HCT116 (cell line): ENCODE measurements at regions not wholly inside any gene's neighbourhood (a gene's known extent, or its start where the extent isn't known, plus 50 kb on each side); places are given as distances from the start of the nearest gene placed in this dataset.

ENCODE experiments used
- ATAC-seq: fragments of 200-7000 bp; cut with Tn5 transposase; 2 replicates; pipeline ENCODE4 v1.9.1; 2020; ENCODE audit warnings: mild to moderate bottlenecking, moderate library complexity
- BruUV-seq: library from RNA; stranded (reverse); fragments of 400-500 nt; replicated peaks from 2 replicates; lab custom pipeline; 2021; lab: Mats Ljungman, UMichigan
- CTCF ChIA-PET: fragments of 300-600 bp; sonication (Branson Sonifier 250); formaldehyde crosslinking; loops from one replicate; lab custom pipeline; 2021; ENCODE audit warnings: antibody characterized with exemption; lab: Charles Lee
- POLR2A ChIA-PET: fragments of 300-600, 350-600 bp; sonication (Branson Sonifier 250); formaldehyde crosslinking; loops from one replicate; lab custom pipeline; 2021; ENCODE audit warnings: antibody characterized with exemption; lab: Charles Lee
- RAD21 ChIA-PET, 2 experiments: fragments of 300-600 bp; sonication (Branson Sonifier 250); formaldehyde crosslinking; loops; one replicate each; lab custom pipeline; 2023; ENCODE audit warnings: low total read pairs in 2 of 2; ENCODE audit not compliant: uncharacterized antibody in 2 of 2, unreplicated experiment in 2 of 2, low non-redundant PET in 1 of 2; lab: Charles Lee
- DNase-seq: peaks from one replicate; pipeline ENCODE4 v3.0.0-alpha.2; 2010; ENCODE audit warnings: low read depth, low spot score
- H2AFZ ChIP-seq: fragments of 200-600 bp; shearing (Covaris generic), sonication (generic); 2 replicates; pipeline ENCODE4 v1.6.1; 2017; ENCODE audit warnings: low read depth, mixed run types, mixed read lengths, antibody characterized with exemption, low read length; ENCODE audit not compliant: poor library complexity, severe bottlenecking
- H3K27ac ChIP-seq: 2 replicates; pipeline ENCODE4 v1.5.1; 2012; ENCODE audit warnings: low read depth, low read length
- H3K27me3 ChIP-seq: fragments of 200-600 bp; sonication (generic); 2 replicates; pipeline ENCODE4 v1.6.1; 2016; ENCODE audit warnings: mixed run types, low read length, mixed read lengths; ENCODE audit not compliant: insufficient read depth
- H3K36me3 ChIP-seq, 2 experiments: fragments of 200-500 bp in 1 of 2; fragments of 200-600 bp in 1 of 2; sonication (Bioruptor generic) in 1 of 2; sonication (generic) in 1 of 2; 2 replicates each; pipeline versions ENCODE4 v1.5.1 to v1.6.1; 2014 to 2016; ENCODE audit warnings: low read length in 2 of 2, inconsistent platforms in 1 of 2, mixed read lengths in 1 of 2, mixed run types in 1 of 2; ENCODE audit not compliant: insufficient read depth in 2 of 2, control insufficient read depth in 1 of 2
- H3K4me1 ChIP-seq, 2 experiments: fragments of 200-600 bp in 1 of 2; sonication (generic) in 1 of 2; 2 replicates each; pipeline versions ENCODE4 v1.5.1 to v1.6.1; 2012 to 2017; ENCODE audit warnings: low read length in 2 of 2, inconsistent platforms in 1 of 2, mild to moderate bottlenecking in 1 of 2, mixed read lengths in 1 of 2, mixed run types in 1 of 2, moderate library complexity in 1 of 2; ENCODE audit not compliant: insufficient read depth in 2 of 2, control insufficient read depth in 1 of 2
- H3K4me2 ChIP-seq: fragments of 200-600 bp; sonication (generic); 2 replicates; pipeline ENCODE4 v1.6.1; 2017; ENCODE audit warnings: mixed run types, low read length, mixed read lengths
- H3K4me3 ChIP-seq, 2 experiments: fragments of 200-600 bp in 1 of 2; sonication (generic) in 1 of 2; replicated peaks in 1 of 2; 2 replicates each; pipeline ENCODE4 v1.5.1; 2011 to 2016; ENCODE audit warnings: low read length in 2 of 2, control low read depth in 1 of 2, low read depth in 1 of 2, mild to moderate bottlenecking in 1 of 2, mixed read lengths in 1 of 2, mixed run types in 1 of 2
- H3K79me2 ChIP-seq: fragments of 200-600 bp; sonication (generic); 2 replicates; pipeline ENCODE4 v1.6.1; 2017; ENCODE audit warnings: mild to moderate bottlenecking, mixed run types, low read length, moderate library complexity, mixed read lengths; ENCODE audit not compliant: insufficient read depth
- H3K9ac ChIP-seq: fragments of 200-600 bp; sonication (generic); 2 replicates; pipeline ENCODE4 v1.6.1; 2016; ENCODE audit warnings: low read length, mixed read lengths
- H3K9me2 ChIP-seq: fragments of 200-600 bp; sonication (generic), shearing (Covaris generic); 2 replicates; pipeline ENCODE4 v1.6.1; 2017; ENCODE audit warnings: mixed run types, mild to moderate bottlenecking, moderate library complexity; ENCODE audit not compliant: insufficient read depth
- H3K9me3 ChIP-seq, 2 experiments: fragments of 200-500 bp in 1 of 2; fragments of 200-600 bp in 1 of 2; sonication (Bioruptor generic) in 1 of 2; sonication (generic) in 1 of 2; 2 replicates each; pipeline ENCODE4 v1.6.1; 2014 to 2017; ENCODE audit warnings: low read length in 2 of 2, mixed read lengths in 2 of 2, inconsistent platforms in 1 of 2, low read depth in 1 of 2, mild to moderate bottlenecking in 1 of 2, mixed run types in 1 of 2, moderate library complexity in 1 of 2; ENCODE audit not compliant: control insufficient read depth in 1 of 2, insufficient read depth in 1 of 2
- H4K20me1 ChIP-seq: fragments of 200-600 bp; sonication (generic), shearing (Covaris generic); 2 replicates; pipeline ENCODE4 v1.6.1; 2017; ENCODE audit warnings: mixed run types, mild to moderate bottlenecking, moderate library complexity; ENCODE audit not compliant: insufficient read depth
- CBX3 ChIP-seq: IDR thresholded peaks from 2 replicates; pipeline ENCODE4 v1.6.1; 2012; ENCODE audit warnings: low read depth
- CEBPB ChIP-seq: IDR thresholded peaks from 2 replicates; pipeline ENCODE4 v1.6.1; 2012; ENCODE audit warnings: low read depth
- ELF1 ChIP-seq: IDR thresholded peaks from 2 replicates; pipeline ENCODE4 v1.6.1; 2012; ENCODE audit warnings: low read depth, borderline replicate concordance
- MAX ChIP-seq: IDR thresholded peaks from 2 replicates; pipeline ENCODE4 v1.6.1; 2012
- POLR2AphosphoS5 ChIP-seq: IDR thresholded peaks from 2 replicates; pipeline ENCODE4 v1.6.1; 2011; ENCODE audit warnings: mild to moderate bottlenecking, low read depth, low read length, moderate library complexity
- SIN3A ChIP-seq: IDR thresholded peaks from 2 replicates; pipeline ENCODE4 v1.6.1; 2012; ENCODE audit warnings: low read depth
- SP1 ChIP-seq: IDR thresholded peaks from 2 replicates; pipeline ENCODE4 v1.6.1; 2012; ENCODE audit warnings: low read depth
- SRF ChIP-seq: IDR thresholded peaks from 2 replicates; pipeline ENCODE4 v1.6.1; 2012; ENCODE audit warnings: low read depth
- TCF7L2 ChIP-seq: IDR thresholded peaks from 2 replicates; pipeline ENCODE4 v1.7.0; 2011; ENCODE audit warnings: borderline replicate concordance, inconsistent platforms; ENCODE audit not compliant: insufficient read depth, insufficient read length; ENCODE audit errors: extremely low read depth
- YY1 ChIP-seq: IDR thresholded peaks from 2 replicates; pipeline ENCODE4 v1.6.1; 2011; ENCODE audit warnings: low read length, low read depth, moderate library complexity, mild to moderate bottlenecking; ENCODE audit not compliant: insufficient replicate concordance; ENCODE audit errors: extremely low read depth
- ZBTB33 ChIP-seq: IDR thresholded peaks from 2 replicates; pipeline ENCODE4 v1.6.1; 2011; ENCODE audit warnings: mild to moderate bottlenecking, low read length, moderate library complexity; ENCODE audit not compliant: insufficient replicate concordance; ENCODE audit errors: extremely low read depth
- ZNF274 ChIP-seq: fragments of 200-500 bp; sonication (Bioruptor generic); IDR thresholded peaks from 2 replicates; pipeline ENCODE4 v1.6.1; 2014; ENCODE audit warnings: mild to moderate bottlenecking, low read depth, low read length, inconsistent platforms
- intact Hi-C: fragments of 100-400 bp; cut with micrococcal nuclease; formaldehyde crosslinking; loops from 2 replicates; pipeline ENCODE4 v1.10.0; 2022

- TF ChIP-seq CBX3, result no peak
- no peak for TF ChIP-seq ELF1
- no peak for TF ChIP-seq MAX
- no peak for TF ChIP-seq SRF
- no peak for TF ChIP-seq TCF7L2
- no peak for TF ChIP-seq SIN3A
- TF ChIP-seq POLR2AphosphoS5, result no peak
- no peak for TF ChIP-seq SP1
Measured at GRCh38 chrX:10800796-10801195, 180.4 kb upstream of the MID1 start (continued).

- TF ChIP-seq SIN3A, result no peak
- TF ChIP-seq CBX3, result no peak
- TF ChIP-seq MAX, result no peak
- TF ChIP-seq YY1, result no peak
- no peak for TF ChIP-seq ZBTB33
- no peak for TF ChIP-seq ZNF274
- no peak for TF ChIP-seq SRF
- TF ChIP-seq CEBPB, result no peak
- H3K27me3 ChIP-seq, result no peaks in the 10 kb centered on the region
- no peak overlapping the region for H3K4me2 ChIP-seq
- no peaks in the 10 kb centered on the region for H3K36me3 ChIP-seq
- BruUV-seq, result no TSS peak
- ATAC-seq, result no peak
- H3K9me3 ChIP-seq, result no peaks in the 10 kb centered on the region
- H3K9me2 ChIP-seq, result no peaks in the 10 kb centered on the region
- ChIA-PET RAD21 (no interaction called here), POLR2A (no interaction called here), CTCF (no interaction called here)
- intact Hi-C loops, result no loop called here
- no peak overlapping the region for H2AFZ ChIP-seq
- DNase-seq, result no peak
- H3K9ac ChIP-seq, result no peak overlapping the region
- H3K79me2 ChIP-seq, result no peaks in the 10 kb centered on the region
- H3K4me3 ChIP-seq, result no peak overlapping the region
- H3K27ac ChIP-seq, result no peak overlapping the region
- no peaks in the 10 kb centered on the region for H3K4me1 ChIP-seq
- H4K20me1 ChIP-seq, result no peaks in the 10 kb centered on the region
Measured at GRCh38 chrX:10811111-10811510, 190.7 kb upstream of the MID1 start.
